B cell (primary cell): ENCODE measurements at regions not wholly inside any gene's neighbourhood (a gene's known extent, or its start where the extent isn't known, plus 50 kb on each side); places are given as distances from the start of the nearest gene placed in this dataset.

Experiments
- ATAC-seq: fragments of 200-7000 bp; cut with Tn5 transposase; one replicate; pipeline ENCODE4 v1.10.0; 2021; ENCODE audit warnings: low read depth, mild to moderate bottlenecking, moderate number of reproducible peaks, moderate library complexity
- CTCF ChIA-PET: fragments of 350-600 bp; sonication (Branson Sonifier 250); formaldehyde crosslinking; loops from one replicate; lab custom pipeline; 2021; ENCODE audit warnings: antibody characterized with exemption, inconsistent platforms; lab: Charles Lee
- POLR2A ChIA-PET: fragments of 350-600 bp; sonication (Branson Sonifier 250); formaldehyde crosslinking; loops from one replicate; lab custom pipeline; 2021; ENCODE audit warnings: antibody characterized with exemption; lab: Charles Lee
- DNase-seq: peaks from one replicate; pipeline ENCODE4 v3.0.0; 2013
- H2AFZ ChIP-seq: 2 replicates; pipeline ENCODE4 v1.6.1; 2012; ENCODE audit warnings: mild to moderate bottlenecking, low read depth, low read length; ENCODE audit not compliant: insufficient read depth, poor library complexity, severe bottlenecking
- H3K27ac ChIP-seq, 2 donors: 1 replicate in 1 of 2; 2 replicates in 1 of 2; pipeline ENCODE4 v1.5.1; 2012 to 2013; ENCODE audit warnings: low read length in 2 of 2, mild to moderate bottlenecking in 2 of 2, moderate library complexity in 1 of 2
- H3K27me3 ChIP-seq, 4 experiments: fragments of 200-600 bp in 1 of 4; sonication (generic) in 1 of 4; replicated peaks in 1 of 4; 1 replicate in 2 of 4; 2 replicates in 2 of 4; pipeline versions ENCODE4 v1.6.1 to v1.7.0; 2013 to 2016; ENCODE audit warnings: low read length in 3 of 4, mild to moderate bottlenecking in 2 of 4, mixed read lengths in 1 of 4, moderate library complexity in 1 of 4; ENCODE audit not compliant: insufficient read depth in 4 of 4, control insufficient read depth in 3 of 4; ENCODE audit errors: control extremely low read depth in 1 of 4
- H3K36me3 ChIP-seq, 2 experiments: replicated peaks in 1 of 2; 1 replicate in 1 of 2; 2 replicates in 1 of 2; pipeline versions ENCODE4 v1.6.1 to v1.7.1; 2013; ENCODE audit warnings: low read length in 1 of 2; ENCODE audit not compliant: insufficient read depth in 2 of 2, control insufficient read depth in 1 of 2; ENCODE audit errors: control extremely low read depth in 1 of 2, extremely low read depth in 1 of 2
- H3K4me1 ChIP-seq, 2 donors: fragments of 200-600 bp in 1 of 2; sonication (generic) in 1 of 2; 1 replicate in 1 of 2; 2 replicates in 1 of 2; pipeline versions ENCODE4 v1.5.1 to v1.6.1; 2013 to 2017; ENCODE audit warnings: low read length in 2 of 2; ENCODE audit not compliant: control insufficient read depth in 2 of 2, insufficient read depth in 2 of 2
- H3K4me2 ChIP-seq: replicated peaks from 2 replicates; pipeline ENCODE3; 2012; ENCODE audit warnings: mild to moderate bottlenecking, low read depth, low read length; ENCODE audit not compliant: poor library complexity, severe bottlenecking
- H3K4me3 ChIP-seq, 5 experiments: fragments of 200-600 bp in 1 of 5; sonication (generic) in 1 of 5; 1 replicate in 3 of 5; 2 replicates in 2 of 5; pipeline versions ENCODE4 v1.5.1 to v1.7.0; 2011 to 2016; ENCODE audit warnings: low read length in 4 of 5, mild to moderate bottlenecking in 4 of 5, low read depth in 2 of 5, control low read depth in 1 of 5, moderate library complexity in 1 of 5; ENCODE audit not compliant: insufficient read depth in 1 of 5; ENCODE audit errors: control extremely low read depth in 1 of 5, extremely low read depth in 1 of 5
- H3K79me2 ChIP-seq: fragments of 200-600 bp; sonication (generic); one replicate; pipeline ENCODE4 v1.6.0; 2016; ENCODE audit warnings: low read length; ENCODE audit not compliant: control insufficient read depth, insufficient read depth
- H3K9ac ChIP-seq: fragments of 200-600 bp; sonication (generic); 2 replicates; pipeline ENCODE4 v1.6.1; 2017; ENCODE audit warnings: mild to moderate bottlenecking, low read length, moderate library complexity
- H3K9me3 ChIP-seq, 3 donors: one replicate each; pipeline versions ENCODE4 v1.6.1 to v1.7.1; 2013; ENCODE audit warnings: low read length in 2 of 3; ENCODE audit not compliant: control insufficient read depth in 2 of 3, insufficient read depth in 1 of 3; ENCODE audit errors: control extremely low read depth in 1 of 3
- H4K20me1 ChIP-seq: 2 replicates; pipeline ENCODE4 v1.6.0; 2012; ENCODE audit warnings: mild to moderate bottlenecking, low read length; ENCODE audit not compliant: insufficient read depth, control insufficient read depth, poor library complexity, severe bottlenecking
- H3K27ac Mint-ChIP-seq: one replicate; pipeline ENCODE4 v1.8.0; 2021; ENCODE audit warnings: mixed read lengths
- H3K27me3 Mint-ChIP-seq: one replicate; pipeline ENCODE4 v1.8.0; 2021; ENCODE audit warnings: mixed read lengths
- H3K4me1 Mint-ChIP-seq: one replicate; pipeline ENCODE4 v1.8.0; 2021; ENCODE audit warnings: mixed read lengths
- H3K4me3 Mint-ChIP-seq: one replicate; pipeline ENCODE4 v1.8.0; 2021; ENCODE audit warnings: mixed read lengths
- H3K9me3 Mint-ChIP-seq: one replicate; pipeline ENCODE4 v1.8.0; 2022; ENCODE audit warnings: mixed read lengths; ENCODE audit not compliant: insufficient read depth
- EZH2 ChIP-seq: IDR thresholded peaks from 2 replicates; pipeline ENCODE4 v1.6.1; 2012; ENCODE audit warnings: borderline replicate concordance, low read depth, mild to moderate bottlenecking, moderate library complexity, low read length; ENCODE audit not compliant: insufficient read depth, poor library complexity, severe bottlenecking
- WGBS: methylation state at CpG from one replicate; pipeline ENCODE4 v1.1.5; 2013; ENCODE audit warnings: missing lambda C conversion rate; ENCODE audit not compliant: insufficient coverage; 5-methylcytosine and 5-hydroxymethylcytosine counted together
- intact Hi-C: fragments of 100-400 bp; cut with micrococcal nuclease; formaldehyde crosslinking; loops from one replicate; pipeline ENCODE4 v1.10.0; 2022
- TF ChIP-seq, protein P1 (sequence below): fragments of 200-600 bp; IDR thresholded peaks from one replicate; pipeline ENCODE4 v1.8.0; 2022; ENCODE audit warnings: antibody characterized with exemption, mild to moderate bottlenecking

GRCh38 chr7:32214913-32215312 lies 144.7 kb upstream of the PDE1C start:
- Histone ChIP-seq H3K36me3 (no peaks in the 10 kb centered on the region), H3K4me3 (no peak overlapping the region), H3K9me3 (no peaks in the 10 kb centered on the region), H3K4me1 (no peaks in the 10 kb centered on the region), H3K27me3 (no peaks in the 10 kb centered on the region), H3K4me2 (no peak overlapping the region), H3K9ac (no peak overlapping the region), H3K27ac (no peak overlapping the region), H3K79me2 (no peaks in the 10 kb centered on the region), H4K20me1 (no peaks in the 10 kb centered on the region), H2AFZ (no peak overlapping the region)
- no peak overlapping the region for H3K4me3 Mint-ChIP-seq
- DNase-seq (no peak), ATAC-seq (no peak)
- ChIA-PET POLR2A (no interaction called here), CTCF (interaction anchor here (0.6 kb wide), 1 partner anchor 64 kb away, joined by 3 read pairs; no protein-coding TSS in a partner anchor)
- WGBS: 72% methylated on average over 3 of the region's 4 CpGs
- no peak overlapping the region for H3K27ac Mint-ChIP-seq
- H3K27me3 Mint-ChIP-seq: no peaks in the 10 kb centered on the region
- H3K4me1 Mint-ChIP-seq: no peaks in the 10 kb centered on the region
- TF ChIP-seq, protein P1, sequence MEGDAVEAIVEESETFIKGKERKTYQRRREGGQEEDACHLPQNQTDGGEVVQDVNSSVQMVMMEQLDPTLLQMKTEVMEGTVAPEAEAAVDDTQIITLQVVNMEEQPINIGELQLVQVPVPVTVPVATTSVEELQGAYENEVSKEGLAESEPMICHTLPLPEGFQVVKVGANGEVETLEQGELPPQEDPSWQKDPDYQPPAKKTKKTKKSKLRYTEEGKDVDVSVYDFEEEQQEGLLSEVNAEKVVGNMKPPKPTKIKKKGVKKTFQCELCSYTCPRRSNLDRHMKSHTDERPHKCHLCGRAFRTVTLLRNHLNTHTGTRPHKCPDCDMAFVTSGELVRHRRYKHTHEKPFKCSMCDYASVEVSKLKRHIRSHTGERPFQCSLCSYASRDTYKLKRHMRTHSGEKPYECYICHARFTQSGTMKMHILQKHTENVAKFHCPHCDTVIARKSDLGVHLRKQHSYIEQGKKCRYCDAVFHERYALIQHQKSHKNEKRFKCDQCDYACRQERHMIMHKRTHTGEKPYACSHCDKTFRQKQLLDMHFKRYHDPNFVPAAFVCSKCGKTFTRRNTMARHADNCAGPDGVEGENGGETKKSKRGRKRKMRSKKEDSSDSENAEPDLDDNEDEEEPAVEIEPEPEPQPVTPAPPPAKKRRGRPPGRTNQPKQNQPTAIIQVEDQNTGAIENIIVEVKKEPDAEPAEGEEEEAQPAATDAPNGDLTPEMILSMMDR: no peak
- TF ChIP-seq EZH2: no peak
- H3K9me3 Mint-ChIP-seq: no peaks in the 10 kb centered on the region
- intact Hi-C loops: no loop called here

DNA sequence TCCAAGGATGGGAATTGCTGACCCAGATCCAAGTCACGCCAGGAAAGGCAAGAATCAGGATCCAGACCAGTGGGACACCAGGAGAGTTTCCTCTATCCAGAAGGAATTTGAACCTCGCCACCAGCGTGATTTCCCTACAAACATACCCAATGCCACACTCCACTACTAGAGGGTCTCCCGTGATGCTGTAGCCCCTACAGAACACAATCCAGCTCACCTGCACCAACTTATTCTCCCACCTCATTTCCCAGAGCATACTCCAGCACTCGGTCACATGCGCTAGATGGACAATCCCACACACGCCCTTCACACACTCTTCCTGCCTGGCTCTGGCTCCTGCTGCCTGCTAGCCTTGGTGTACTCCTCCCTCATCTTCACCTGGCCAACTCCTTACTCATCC lies 142.1 kb upstream of the PDE1C start:
- CTCF ChIA-PET: interaction anchor here (2.4 kb wide), 1 partner anchor 8 kb away, joined by 9 read pairs; no protein-coding TSS in a partner anchor
- Mint-ChIP-seq H3K27me3 (peaks cover 3% of the 10 kb centered on the region), H3K9me3 (no peaks in the 10 kb centered on the region), H3K27ac (no peak overlapping the region), H3K4me3 (no peak overlapping the region), H3K4me1 (no peaks in the 10 kb centered on the region)
- DNase-seq (no peak), ATAC-seq (no peak)
- Histone ChIP-seq H3K36me3 (no peaks in the 10 kb centered on the region), H3K9me3 (no peaks in the 10 kb centered on the region), H3K4me3 (no peak overlapping the region), H3K4me1 (no peaks in the 10 kb centered on the region), H3K4me2 (no peak overlapping the region), H3K79me2 (no peaks in the 10 kb centered on the region), H4K20me1 (no peaks in the 10 kb centered on the region), H2AFZ (no peak overlapping the region), H3K27me3 (no peaks in the 10 kb centered on the region), H3K9ac (no peak overlapping the region), H3K27ac (no peak overlapping the region)
- intact Hi-C loops: no loop called here
- WGBS: 96% methylated on average over 7 of the region's 7 CpGs
- TF ChIP-seq, protein P1: no peak
- TF ChIP-seq EZH2: no peak
- POLR2A ChIA-PET: no interaction called here
